Duodenal mucosa (tissue), 2 donors: ENCODE measurements at regions not wholly inside any gene's neighbourhood (a gene's known extent, or its start where the extent isn't known, plus 50 kb on each side); places are given as distances from the start of the nearest gene placed in this dataset.

Source experiments
- H3K27ac ChIP-seq: one replicate; pipeline ENCODE4 v1.7.0; 2013; ENCODE audit warnings: low read depth, low read length
- H3K27me3 ChIP-seq, 2 donors: one replicate each; pipeline ENCODE4 v1.7.0; 2013; ENCODE audit warnings: low read length in 2 of 2, control low read depth in 1 of 2; ENCODE audit not compliant: insufficient read depth in 2 of 2, control insufficient read depth in 1 of 2
- H3K36me3 ChIP-seq, 2 donors: one replicate each; pipeline ENCODE4 v1.7.0; 2013; ENCODE audit warnings: low read length in 2 of 2, control low read depth in 1 of 2; ENCODE audit not compliant: insufficient read depth in 2 of 2, control insufficient read depth in 1 of 2
- H3K4me1 ChIP-seq, 2 donors: one replicate each; pipeline ENCODE4 v1.7.0; 2013; ENCODE audit warnings: low read length in 2 of 2, control low read depth in 1 of 2; ENCODE audit not compliant: insufficient read depth in 2 of 2, control insufficient read depth in 1 of 2
- H3K4me3 ChIP-seq, 2 donors: one replicate each; pipeline ENCODE4 v1.7.0; 2013; ENCODE audit warnings: low read length in 2 of 2, low read depth in 1 of 2
- H3K9ac ChIP-seq, 2 donors: one replicate each; pipeline ENCODE4 v1.7.0; 2013; ENCODE audit warnings: low read length in 2 of 2, low read depth in 1 of 2
- H3K9me3 ChIP-seq, 2 donors: one replicate each; pipeline ENCODE4 v1.7.0; 2013; ENCODE audit warnings: low read length in 2 of 2, control low read depth in 1 of 2; ENCODE audit not compliant: control insufficient read depth in 1 of 2

DNA sequence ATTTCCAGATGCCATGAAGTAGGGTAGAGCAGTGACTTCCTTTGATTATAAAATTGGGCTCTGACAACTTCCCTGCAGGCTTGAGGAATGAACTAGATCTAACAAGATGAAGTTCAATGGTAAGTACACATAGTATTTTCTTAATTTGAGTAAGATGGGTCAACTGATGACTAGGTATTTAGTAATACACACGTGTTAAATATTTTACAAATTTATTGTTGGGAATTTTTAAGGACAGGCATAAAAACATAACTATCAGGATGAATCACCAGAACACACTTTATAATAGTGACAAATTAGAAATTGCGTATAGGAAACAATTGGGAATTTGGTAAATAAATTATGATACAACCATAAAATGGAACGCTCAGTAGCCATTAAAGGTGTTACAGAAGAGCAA lies 762.4 kb upstream of the SLC35B3 start:
- no peaks in the 10 kb centered on the region for H3K36me3 ChIP-seq

GRCh38 chr6:9195322-9195721 lies 760.0 kb upstream of the SLC35B3 start:
- Histone ChIP-seq H3K27me3 (no peaks in the 10 kb centered on the region), H3K27ac (no peak overlapping the region), H3K4me1 (no peaks in the 10 kb centered on the region), H3K36me3 (no peaks in the 10 kb centered on the region), H3K9me3 (peaks cover 0 to 4% of the 10 kb centered on the region in 2 donors), H3K9ac (no peak overlapping the region), H3K4me3 (no peak overlapping the region)

More for the DNA sequence above, 762.4 kb upstream of the SLC35B3 start:
- Histone ChIP-seq H3K4me3 (no peak overlapping the region), H3K9ac (no peak overlapping the region), H3K27ac (no peak overlapping the region), H3K27me3 (no peaks in the 10 kb centered on the region), H3K9me3 (peaks cover 0 to 4% of the 10 kb centered on the region in 2 donors), H3K4me1 (no peaks in the 10 kb centered on the region)

GRCh38 chr6:9192405-9192909 lies 757.1 kb upstream of the SLC35B3 start:
- Histone ChIP-seq H3K36me3 (no peaks in the 10 kb centered on the region), H3K27ac (no peak overlapping the region), H3K4me3 (no peak overlapping the region), H3K4me1 (no peaks in the 10 kb centered on the region), H3K9ac (no peak overlapping the region), H3K9me3 (peaks cover 4 to 10% of the 10 kb centered on the region in 2 donors), H3K27me3 (no peaks in the 10 kb centered on the region)

GRCh38 chr6:9186148-9186547 lies 750.8 kb upstream of the SLC35B3 start:
- no peaks in the 10 kb centered on the region for H3K36me3 ChIP-seq
- no peak overlapping the region for H3K4me3 ChIP-seq
- peaks cover 2 to 10% of the 10 kb centered on the region in 2 donors for H3K9me3 ChIP-seq
- no peaks in the 10 kb centered on the region for H3K4me1 ChIP-seq
- H3K27ac ChIP-seq: no peak overlapping the region
- H3K9ac ChIP-seq: no peak overlapping the region
- H3K27me3 ChIP-seq: no peaks in the 10 kb centered on the region

DNA sequence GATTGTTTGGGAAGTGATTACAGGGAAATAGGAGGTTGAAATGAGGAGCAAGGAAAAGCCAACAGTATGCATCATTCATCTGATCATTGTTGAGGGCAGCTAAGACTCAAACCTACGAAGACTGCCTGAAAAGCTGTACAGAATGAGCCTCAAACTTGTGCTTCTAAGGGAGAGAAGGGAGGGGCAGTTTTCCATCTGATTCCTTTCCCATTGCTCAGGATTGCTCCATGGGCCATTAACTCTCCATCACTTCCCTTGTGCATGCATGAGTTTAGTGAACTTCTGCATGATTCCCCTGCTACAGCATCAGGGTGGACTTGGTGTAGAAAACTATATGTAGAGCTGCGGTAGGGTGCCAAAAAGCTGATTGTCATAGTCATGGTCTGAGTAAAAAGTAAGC lies 742.7 kb upstream of the SLC35B3 start:
- Histone ChIP-seq H3K4me1 (no peaks in the 10 kb centered on the region), H3K4me3 (no peak overlapping the region), H3K36me3 (no peaks in the 10 kb centered on the region), H3K9ac (no peak overlapping the region), H3K27ac (no peak overlapping the region), H3K27me3 (no peaks in the 10 kb centered on the region), H3K9me3 (peaks cover 7 to 17% of the 10 kb centered on the region in 2 donors)

GRCh38 chr6:9173229-9173628 lies 737.9 kb upstream of the SLC35B3 start:
- Histone ChIP-seq H3K4me1 (no peaks in the 10 kb centered on the region), H3K9me3 (peaks cover 9 to 11% of the 10 kb centered on the region in 2 donors), H3K4me3 (no peak overlapping the region), H3K27ac (no peak overlapping the region), H3K36me3 (no peaks in the 10 kb centered on the region), H3K27me3 (no peaks in the 10 kb centered on the region), H3K9ac (no peak overlapping the region)

DNA sequence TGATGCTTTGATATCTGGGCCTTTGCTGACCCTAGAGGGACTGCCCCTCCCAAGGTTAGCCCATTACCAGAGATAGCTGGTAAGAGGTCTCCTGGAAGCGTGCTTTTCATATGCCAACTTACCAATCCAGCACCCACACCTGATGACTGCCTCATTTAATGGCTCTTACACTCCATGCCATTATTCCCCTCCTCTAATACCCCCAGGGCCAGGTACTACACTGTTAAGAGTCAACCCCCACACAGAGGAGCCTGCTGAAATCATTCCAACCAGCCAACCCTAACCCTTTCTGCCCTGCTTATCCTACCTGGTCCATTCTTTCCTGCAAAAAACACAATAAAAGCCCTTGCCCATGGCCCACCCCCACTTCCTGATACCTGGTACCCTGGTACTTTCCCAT lies 736.8 kb upstream of the SLC35B3 start:
- Histone ChIP-seq H3K27me3 (no peaks in the 10 kb centered on the region), H3K9ac (no peak overlapping the region), H3K4me1 (no peaks in the 10 kb centered on the region), H3K9me3 (peaks cover 5 to 9% of the 10 kb centered on the region in 2 donors), H3K4me3 (no peak overlapping the region), H3K36me3 (no peaks in the 10 kb centered on the region), H3K27ac (no peak overlapping the region)

DNA sequence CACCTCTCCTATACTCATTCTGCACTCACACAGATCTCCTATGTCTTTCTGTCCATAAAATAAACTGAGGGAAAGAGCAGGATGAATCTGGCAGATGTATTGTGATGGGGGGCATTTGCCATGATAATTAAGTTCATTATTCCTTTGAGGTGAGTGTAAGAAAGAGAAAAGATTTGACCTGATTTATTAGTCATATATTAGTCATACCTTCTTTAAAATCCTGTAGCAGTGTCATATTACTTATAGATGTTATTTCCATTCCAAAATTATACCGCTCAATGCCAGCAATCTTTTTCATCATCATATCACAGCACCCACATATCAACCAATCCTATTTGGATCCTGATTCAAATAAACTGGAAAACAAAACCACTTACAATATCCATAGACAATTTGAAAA lies 733.3 kb upstream of the SLC35B3 start:
- Histone ChIP-seq H3K9me3 (peaks cover 0 to 5% of the 10 kb centered on the region in 2 donors), H3K27me3 (no peaks in the 10 kb centered on the region), H3K4me3 (no peak overlapping the region), H3K9ac (no peak overlapping the region), H3K4me1 (no peaks in the 10 kb centered on the region), H3K27ac (no peak overlapping the region), H3K36me3 (no peaks in the 10 kb centered on the region)

DNA sequence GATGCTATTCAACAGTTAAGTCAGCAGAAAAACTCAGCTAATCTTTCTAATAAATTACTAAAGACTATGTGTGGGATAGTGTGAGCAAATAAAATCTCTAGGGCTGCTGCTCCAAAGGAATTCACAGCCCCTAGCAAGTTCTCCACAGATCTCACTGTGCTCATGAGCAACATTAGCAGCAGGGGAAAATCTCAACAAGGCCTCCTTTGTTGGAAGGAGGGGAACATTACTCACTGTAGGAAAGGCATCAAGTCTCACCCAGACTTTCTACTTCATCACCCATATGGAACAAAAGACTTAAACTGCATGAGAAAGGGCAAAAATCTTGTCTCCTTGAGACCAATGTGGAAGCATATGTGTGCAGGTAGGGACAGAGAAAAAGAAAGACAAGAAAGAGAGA lies 726.4 kb upstream of the SLC35B3 start:
- Histone ChIP-seq H3K9ac (no peak overlapping the region), H3K27me3 (no peaks in the 10 kb centered on the region), H3K36me3 (no peaks in the 10 kb centered on the region), H3K27ac (no peak overlapping the region), H3K4me3 (no peak overlapping the region), H3K4me1 (no peaks in the 10 kb centered on the region), H3K9me3 (peaks cover 8 to 12% of the 10 kb centered on the region in 2 donors)

GRCh38 chr6:9159051-9159450 lies 723.7 kb upstream of the SLC35B3 start:
- Histone ChIP-seq H3K4me3 (no peak overlapping the region), H3K4me1 (no peaks in the 10 kb centered on the region), H3K9me3 (peaks cover 8 to 12% of the 10 kb centered on the region in 2 donors), H3K27me3 (no peaks in the 10 kb centered on the region), H3K9ac (no peak overlapping the region), H3K36me3 (no peaks in the 10 kb centered on the region), H3K27ac (no peak overlapping the region)

DNA sequence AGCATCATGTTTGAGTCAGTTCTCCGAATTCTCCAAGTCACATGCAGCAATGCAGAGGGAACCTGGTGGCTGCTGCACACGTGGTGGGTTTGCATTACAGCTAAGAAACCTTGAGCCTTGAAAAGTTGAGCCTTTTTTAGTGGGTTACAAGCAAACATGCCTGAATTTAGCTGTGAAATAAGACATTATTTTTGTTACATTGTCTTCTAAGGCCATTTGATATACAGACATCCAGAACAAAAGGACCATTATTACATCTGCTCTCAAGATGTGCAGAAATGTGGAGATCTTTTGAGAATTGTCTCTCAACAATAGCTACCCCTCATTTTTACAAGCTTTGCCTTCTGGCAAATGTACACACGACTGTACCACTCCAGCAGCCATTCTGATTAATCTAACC lies 720.5 kb upstream of the SLC35B3 start:
- Histone ChIP-seq H3K27me3 (no peaks in the 10 kb centered on the region), H3K4me3 (no peak overlapping the region), H3K36me3 (no peaks in the 10 kb centered on the region), H3K27ac (no peak overlapping the region), H3K9ac (no peak overlapping the region), H3K9me3 (peaks cover 0 to 3% of the 10 kb centered on the region in 2 donors), H3K4me1 (no peaks in the 10 kb centered on the region)
